ENCODE measurements at regions not wholly inside any gene's neighbourhood (a gene's known extent, or its start where the extent isn't known, plus 50 kb on each side); places are given as distances from the start of the nearest gene placed in this dataset.
"Not testable (repeated sequence)": the region's sequence is repeated elsewhere in the genome, so short reads cannot be mapped to it uniquely, and the experiment has no call there.

DNA sequence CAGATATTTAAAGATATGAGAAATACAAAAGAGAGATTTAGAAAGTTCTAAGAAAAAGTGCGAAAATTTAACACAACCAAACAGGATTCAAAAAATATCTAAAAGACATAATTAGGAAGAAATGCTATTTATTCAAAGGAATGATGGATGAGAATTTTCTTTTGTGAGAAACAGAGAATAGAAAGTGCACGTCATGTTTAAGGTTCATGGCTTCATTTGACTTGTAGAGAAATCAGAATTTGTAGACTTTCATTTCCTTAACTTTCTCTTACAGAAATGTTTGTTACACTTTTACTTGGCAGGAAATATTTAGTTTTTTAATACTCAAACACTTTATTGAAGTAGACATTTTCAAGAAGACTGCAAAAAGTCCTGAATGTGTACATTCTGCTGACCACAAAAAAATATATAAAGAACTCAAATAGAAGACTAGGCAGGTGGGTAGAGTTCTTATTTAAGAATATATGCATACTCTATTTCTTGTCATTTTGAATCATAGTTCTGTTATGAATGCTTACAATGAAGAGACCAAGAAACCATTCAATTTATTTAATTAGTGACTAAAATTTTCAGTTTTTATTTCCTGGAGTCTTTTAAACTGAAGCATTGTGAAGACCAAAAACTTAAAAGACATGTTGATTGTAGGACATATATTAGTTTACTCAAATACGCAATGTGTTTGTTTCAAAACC is 710.5 kb upstream of the HS3ST5 start:
- no peak for DNase-seq

DNA sequence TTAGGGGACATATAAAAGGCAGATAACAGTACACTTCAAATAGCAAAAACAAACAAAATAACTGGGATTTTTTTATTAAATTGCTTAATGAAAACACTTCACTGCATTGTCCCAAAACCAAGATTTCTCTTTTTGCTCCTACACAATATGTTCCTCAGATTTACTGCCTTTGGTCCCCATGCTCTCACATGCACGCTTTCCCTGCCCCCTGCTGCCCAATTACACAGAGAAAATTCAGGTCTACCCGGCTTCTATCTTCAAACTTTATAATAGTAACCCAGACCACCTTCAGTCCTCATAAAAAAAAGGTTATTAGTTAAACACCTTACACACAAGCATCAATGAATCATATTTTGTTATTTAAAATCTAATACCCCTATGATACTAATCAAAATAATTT is 673.8 kb upstream of the HS3ST5 start:
- DNase-seq: no peak

DNA sequence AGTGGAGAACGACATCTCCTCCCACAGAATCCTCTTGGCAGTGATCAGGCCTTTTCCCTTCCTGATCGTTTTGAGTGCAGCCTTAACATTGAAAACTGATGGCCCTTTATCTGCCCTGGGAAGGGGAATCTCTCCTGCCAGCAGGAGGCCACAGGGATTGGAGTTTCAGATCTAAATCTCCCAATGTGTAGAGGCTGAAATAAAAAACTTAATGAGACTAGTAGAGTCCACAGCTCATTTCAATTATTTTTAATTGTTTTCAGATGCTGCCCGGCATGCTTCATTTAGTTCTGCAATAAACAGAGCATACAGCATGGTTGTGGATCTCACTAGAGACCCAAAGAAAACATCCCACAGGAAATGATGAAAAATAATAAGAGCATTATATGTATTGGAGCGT is 662.2 kb upstream of the HS3ST5 start:
- DNase-seq: no peak

DNA sequence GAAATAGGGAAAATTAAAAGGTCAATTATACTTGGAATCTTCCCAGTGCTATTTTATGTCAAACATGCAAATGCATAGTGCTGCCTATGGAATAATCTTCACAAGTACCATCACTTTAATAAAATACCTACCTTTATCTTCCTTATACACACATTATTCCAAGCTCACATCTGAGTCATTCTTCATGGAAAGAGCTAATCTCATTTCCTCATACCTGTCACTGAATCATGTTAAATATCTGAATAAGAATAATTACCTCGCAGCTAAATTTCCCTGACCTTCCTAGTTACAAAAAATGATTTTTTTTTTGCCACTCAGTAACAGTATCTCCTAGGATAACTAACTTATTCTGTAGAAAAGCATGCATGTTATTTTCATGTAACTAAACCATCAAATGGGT is 661.4 kb upstream of the HS3ST5 start:
- no peak for DNase-seq

DNA sequence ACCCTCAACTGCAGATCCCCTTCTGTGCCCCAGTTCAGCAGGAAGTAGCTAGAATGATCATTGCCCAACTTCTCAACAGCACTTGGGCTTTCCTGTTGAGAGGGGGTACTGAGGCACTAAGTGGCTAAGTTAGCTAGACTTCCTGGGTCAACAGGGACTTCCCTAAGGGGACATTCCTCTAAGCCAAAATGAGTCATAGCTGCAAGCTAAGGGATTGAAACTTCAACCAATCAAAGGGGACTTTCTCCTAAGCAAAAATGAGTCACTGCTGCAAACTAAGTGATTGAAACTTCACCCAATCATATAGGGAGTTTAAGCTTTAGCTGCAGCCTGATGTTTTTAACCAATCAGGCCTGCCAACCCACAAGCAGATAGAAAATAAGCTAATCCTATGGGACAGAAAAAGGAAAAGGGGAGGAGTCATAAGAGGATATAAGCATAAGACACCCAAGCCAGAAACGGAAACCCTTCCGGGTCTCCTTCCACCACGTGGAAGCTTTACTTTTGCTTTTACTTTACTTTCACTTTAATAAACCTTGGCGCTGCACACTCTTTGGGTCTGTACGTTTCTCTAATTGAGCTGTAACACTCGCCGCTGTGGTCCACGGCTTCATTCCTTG is 659.0 kb upstream of the HS3ST5 start:
- no peak for DNase-seq

DNA sequence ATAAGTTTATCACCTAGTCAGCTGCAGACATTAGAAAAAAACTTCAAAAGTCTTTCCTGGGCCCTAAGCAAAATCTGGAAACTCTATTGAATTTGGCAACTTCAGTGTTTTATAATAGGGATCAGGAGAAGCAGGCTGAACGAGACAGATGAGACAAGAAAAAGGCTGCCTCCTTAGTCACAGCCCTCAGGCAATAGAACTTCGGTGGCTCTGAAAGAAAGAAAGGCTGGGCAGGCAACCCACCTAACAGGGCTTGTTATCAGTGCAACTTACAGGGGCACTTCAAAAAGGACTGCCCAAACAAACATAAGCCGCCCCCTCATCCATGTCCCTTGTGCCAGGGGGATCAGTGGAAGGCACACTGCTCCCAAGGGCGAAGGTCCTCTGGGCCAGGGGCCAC is 657.9 kb upstream of the HS3ST5 start:
- DNase-seq: no peak

DNA sequence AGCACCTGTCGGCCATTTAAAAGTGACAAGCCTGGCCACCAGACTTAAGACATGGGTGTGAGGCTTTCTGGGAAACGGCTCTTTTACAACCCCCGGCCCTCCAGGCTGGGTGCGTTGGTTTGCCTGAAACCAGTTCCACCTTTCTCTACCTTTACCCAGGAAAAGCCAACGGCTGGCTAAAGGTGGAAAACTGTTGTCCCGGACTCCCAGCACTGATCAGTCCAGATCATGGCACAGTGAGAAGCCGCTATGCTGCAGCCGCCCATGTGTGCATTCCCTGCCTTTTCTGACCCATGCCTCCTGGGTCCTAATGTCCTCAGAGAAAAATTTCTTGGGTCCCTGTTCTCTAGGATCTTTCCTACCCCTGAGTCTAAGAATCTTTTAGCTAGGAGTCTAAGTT is 655.7 kb upstream of the HS3ST5 start:
- no peak for DNase-seq

DNA sequence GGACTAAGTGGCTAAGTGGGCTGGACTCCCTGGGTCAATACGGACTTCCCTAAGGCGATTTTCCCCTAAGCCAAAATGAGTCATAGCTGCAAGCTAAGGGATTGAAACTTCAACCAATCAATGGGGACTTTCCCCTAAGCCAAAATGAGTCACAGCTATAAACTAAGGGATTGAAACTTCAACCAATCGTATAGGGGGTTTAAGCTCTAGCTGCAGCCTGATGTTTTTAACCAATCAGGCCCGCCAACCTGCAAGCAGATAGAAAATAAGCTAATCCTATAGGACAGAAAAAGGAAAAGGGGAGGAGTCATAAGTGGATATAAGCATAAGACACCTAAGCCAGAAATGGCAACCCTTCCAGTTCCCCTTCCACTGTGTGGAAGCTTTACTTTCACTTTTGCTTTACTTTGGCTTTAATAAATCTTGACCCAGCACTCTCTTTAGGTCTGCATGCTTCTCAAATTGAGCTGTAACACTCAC is 655.0 kb upstream of the HS3ST5 start:
- DNase-seq: no peak

DNA sequence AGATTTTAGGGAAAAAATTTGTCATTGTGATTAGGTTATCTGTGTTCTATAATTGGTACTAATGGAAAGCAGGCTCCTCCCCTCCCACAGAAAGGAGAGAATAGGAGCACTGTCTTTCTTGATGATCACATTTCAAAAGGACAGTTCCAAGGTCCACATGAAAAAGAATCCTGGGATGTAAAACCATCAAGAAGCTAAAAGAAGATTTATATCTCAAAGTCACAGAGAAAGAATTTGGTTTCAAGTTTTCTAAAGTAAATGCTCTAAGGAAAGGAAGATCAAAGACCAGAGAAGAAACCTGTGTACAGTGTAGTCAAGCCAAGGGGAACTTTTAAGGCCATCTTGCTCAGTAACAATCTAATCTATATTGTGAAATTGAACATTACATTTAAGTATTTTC is 652.7 kb upstream of the HS3ST5 start:
- DNase-seq: no peak

DNA sequence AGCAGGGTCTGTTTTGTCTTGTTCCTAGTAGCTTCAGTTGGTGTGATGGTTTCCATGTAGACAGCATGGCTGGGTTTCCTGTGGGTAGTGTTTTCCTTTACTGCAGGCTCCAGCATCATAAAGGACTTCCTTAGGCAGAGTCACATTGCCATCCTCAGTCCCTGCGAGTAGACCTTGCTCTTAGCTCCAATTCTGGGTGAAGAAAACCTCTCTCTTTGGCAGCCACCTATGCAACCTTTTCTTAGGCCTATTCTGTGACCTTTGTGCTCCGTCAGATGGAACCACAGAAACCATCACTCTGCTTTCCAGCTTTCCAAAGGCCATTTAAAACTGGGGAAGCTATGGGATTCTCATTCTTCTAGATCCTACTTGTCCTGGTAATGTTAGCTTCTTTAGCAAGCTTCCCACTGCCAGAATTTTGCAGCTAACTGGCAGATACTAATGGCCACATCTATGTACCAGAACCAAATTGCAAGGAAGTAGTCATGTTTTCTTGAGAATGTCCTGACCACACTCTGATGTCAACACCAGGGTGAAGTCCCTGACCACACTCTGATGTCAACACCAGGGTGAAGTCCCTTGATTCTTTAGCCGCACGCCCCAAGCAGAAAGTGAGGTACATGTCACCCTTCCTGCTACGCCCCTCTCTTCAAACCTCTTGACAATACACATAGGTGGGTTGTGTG is 646.6 kb upstream of the HS3ST5 start:
- no peak for DNase-seq

DNA sequence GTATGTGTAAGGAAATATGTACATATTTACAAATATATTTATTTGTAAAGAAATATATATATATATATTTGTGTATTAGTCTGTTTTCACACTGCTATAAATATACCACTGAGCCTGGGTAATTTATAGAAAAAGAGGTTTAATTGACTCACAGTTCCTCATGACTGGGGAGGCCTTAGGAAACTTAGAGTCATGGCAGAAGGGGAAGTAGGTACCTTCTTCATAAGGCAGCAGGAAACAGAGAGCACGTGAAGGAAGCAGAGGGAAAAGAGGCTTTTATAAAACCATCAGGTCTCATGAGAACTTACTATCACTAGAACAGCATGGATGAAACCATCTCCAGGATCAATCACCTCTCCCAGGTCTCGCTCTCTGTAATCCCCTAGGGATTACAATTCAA is 644.5 kb upstream of the HS3ST5 start:
- no peak for DNase-seq

DNA sequence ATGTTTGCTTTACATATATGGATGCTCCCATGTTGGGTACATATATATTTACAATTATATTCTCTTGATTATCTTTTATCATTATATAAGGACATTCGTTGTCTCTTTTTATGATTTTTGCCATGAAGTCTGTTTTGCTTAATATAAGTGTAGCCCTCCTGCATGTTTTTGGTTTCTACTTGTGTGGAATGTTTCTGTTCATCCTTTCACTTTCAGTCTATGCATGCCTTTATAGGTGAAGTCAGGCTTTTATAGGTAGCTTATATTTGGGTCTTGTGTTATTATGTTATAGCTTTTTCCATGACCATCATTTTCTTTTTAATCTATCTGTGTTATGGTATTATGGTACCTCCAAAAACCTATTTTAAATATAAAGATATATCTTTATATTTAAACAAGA is 612.5 kb upstream of the HS3ST5 start:
- DNase-seq: no peak

DNA sequence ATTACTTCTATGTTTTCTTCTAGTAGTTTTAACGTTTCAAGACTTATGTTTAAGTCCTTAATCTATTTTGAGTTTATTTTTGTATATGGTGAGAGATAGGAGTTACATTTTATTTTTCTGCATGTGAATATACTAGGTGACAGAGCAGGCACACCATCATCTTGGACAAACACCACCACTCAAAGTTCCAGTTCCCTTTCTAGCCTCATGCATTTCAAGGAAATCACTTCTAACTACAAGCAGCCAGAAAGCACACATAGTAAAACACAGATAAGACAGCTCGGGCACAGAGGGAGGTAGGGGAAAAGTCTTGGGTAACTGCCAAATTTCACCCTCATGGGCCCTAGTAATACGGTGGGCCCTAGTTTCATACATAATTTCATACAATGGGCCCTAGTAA is 609.4 kb upstream of the HS3ST5 start:
- no peak for DNase-seq

DNA sequence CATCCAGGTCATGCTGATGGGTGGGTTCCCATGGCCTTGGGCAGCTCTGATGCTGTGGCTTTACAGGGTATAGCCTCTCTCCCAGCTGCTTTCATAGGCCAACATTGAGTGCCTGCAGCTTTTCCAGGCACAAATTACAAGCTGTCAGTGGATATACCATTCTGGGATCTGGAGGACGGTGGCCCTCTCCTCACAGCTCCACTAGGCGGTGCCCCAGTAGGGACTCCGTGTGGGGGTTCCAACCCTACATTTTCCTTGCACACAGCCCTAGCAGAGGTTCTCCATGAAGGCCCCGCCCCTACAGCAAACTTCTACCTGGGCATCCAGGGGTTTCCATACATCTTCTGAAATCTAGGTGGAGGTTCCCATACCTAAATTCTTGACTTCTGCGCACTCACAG is 602.6 kb upstream of the HS3ST5 start:
- DNase-seq: no peak

DNA sequence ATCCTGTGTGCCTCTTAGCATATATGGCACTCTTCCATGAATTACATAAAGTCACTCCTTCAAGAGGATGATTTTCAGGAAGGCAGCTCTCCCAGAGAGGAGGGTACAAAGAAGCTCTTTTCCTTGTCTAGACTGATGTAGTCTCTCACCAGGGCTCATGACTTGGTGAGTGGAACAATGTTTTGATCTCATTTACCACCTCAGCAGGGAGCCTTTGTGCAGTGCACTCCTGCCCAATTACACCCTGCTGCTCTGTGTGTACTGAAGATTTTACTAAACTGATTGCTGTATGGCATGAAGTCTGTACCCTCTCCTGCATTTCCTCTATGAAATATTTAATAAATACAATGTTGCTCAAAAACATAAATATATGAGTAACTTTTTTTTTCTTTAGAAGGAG is 598.3 kb upstream of the HS3ST5 start:
- no peak for DNase-seq

DNA sequence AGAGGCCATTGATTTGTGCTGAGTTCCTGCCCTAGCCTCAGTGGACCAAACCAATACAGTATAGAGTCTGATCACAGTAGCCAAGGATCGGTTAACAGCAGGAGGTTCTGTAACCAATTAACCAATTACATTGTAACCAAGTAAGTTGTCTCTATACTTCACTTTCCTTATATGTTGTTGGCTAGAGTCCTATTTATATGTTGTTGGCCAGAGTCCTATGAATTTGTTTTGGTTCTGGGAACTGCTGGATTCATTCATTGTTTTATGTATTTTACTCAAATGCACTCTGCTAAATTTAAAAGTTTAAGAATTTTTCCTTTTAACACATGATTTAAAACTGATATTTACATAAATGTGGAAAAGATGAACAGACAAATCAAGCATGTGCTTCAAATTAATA is 597.4 kb upstream of the HS3ST5 start:
- no peak for DNase-seq

DNA sequence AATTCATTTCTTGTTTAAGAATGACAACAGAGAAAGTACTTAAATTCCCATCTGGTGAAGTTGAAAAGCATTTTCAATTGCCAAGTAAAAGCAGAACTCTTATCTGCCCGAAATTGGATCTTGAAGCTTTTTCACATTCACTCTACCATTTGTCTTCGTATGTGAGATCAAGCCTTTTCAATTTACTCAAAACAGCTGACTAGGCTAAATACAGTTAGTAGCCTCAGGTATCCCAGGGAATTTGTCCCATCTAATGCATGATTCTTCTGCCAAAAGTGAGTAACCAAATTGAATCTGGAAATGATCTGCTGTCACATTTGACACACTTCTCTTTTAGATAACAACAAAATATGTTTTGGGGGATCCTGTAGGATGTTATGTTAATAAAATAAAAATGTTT is 596.8 kb upstream of the HS3ST5 start:
- no peak for DNase-seq

DNA sequence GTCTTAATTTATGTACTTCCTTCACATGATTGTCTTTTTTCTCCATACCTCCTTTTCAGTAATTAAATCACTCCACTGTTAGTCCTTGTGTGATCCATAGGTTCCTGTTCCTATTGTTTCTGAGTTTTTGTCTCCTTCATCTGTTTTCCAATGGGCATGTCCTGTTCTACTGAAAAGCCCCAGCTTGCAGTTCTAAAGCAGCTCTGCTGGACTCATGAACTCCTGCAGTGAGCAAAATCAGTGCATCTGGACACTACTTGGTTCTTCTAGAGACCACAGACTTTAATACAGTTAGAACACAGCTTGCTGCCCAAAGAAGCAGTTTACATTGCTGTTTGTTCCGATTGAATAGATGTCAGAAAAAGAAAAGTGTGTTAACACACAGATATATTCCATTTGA is 593.3 kb upstream of the HS3ST5 start:
- DNase-seq: no peak

DNA sequence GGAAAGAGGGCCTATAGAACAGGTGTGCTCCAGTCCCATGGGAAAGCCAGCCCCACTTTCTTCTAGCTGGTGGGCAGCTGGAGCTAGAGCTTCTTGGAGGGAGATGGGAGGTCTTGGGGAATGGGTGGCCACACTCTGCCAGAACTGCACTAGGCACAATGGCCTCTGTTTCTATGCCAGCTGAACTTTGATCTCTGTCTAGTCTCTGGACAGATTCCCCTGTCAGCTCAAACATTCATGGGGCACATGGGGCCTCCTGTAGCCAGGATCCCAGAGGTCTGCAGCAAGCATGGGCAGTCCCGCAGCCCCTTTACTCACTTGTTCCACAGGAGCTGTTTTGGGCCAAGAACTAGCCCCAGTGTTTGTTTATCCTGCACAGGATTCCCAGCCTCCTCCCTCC is 591.3 kb upstream of the HS3ST5 start:
- no peak for DNase-seq

DNA sequence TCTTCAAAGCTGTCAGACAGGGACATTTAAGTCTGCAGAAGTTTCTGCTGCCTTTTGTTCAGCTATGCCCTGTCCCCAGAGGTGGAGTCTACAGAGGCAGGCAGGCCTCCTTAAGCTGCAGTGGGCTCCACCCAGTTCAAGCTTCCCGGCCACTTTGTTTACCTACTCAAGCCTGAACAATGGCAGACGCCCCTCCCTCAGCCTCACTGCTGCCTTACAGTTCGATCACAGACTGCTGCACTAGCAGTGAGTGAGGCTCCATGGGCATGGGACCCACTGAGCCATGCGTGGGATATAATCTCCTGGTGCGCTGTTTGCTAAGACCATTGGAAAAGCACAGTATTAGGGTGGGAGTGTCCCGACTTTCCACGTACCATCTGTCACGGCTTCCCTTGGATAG is 585.9 kb upstream of the HS3ST5 start:
- not testable (repeated sequence) for DNase-seq

DNA sequence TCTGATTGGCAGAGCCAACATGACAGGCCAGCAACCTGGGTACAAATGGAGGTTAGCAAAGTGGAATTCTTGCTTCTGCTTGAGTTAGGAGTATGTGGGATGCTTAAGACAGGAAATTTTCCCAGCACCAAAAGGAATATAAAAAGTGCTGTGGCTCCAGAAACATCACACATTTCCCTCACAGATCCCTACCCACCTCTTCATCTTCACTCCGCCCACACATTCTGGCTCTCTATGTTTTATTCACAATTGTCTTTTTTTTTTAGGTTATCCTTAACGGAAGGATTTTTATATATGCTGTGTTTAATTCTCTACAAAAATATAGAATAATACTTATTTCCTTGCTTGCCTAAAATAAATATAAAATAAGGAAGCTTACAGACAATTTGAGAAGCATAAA is 563.3 kb upstream of the HS3ST5 start:
- no peak for DNase-seq

DNA sequence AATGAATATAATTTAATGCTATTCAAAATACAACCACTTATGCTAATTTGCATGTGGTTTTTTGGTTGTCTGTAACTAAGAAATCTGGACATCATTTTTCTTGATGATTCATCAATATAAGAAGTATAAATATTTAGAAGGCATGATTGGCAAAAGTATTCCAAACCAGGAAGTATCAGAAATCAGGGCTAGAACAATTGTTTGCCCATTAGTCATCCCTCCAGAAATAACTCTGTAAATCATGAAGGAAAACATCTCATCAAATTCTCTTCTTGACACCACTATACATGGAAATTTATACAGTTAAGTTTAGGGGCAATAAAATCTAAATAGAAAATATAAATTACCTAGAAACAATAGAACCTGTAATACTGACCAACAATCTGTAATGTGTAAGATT is 554.7 kb upstream of the HS3ST5 start:
- no peak for DNase-seq

DNA sequence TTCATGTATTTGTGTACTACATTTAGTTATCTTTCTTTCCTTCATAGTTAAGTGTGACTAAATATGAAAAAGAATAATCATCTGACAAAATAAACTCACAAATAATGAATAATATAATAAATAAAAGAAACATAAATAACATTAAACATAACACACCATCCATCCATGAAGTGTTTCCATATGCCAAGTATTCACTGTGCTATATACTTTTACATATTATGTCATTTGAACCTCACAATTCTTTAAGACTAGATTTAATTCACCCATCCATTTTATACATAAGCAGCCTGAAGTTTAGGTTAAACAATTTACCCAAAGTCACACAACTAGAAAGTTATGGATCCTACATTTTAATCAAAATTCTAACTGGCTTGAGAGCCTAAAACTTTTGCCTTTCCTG is 549.4 kb upstream of the HS3ST5 start:
- DNase-seq: no peak

DNA sequence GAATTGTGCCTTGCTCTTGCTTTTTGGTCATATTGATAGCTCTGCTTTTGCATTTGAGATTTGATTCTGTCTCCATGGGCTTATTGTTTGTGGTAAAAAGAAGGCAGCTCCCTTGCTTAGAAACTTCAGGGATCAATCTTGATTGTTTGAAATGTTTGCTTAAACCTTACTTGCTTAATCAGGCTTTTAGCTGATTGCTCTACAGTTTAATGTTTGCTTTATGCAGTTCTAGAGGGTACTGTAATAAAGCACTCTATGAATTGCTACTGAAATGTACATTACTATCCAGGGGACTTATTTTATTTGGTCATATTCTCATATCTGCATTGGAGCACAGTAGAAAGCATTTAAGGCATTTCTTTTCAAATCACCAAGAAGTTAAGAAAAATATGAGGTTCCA is 545.4 kb upstream of the HS3ST5 start:
- no peak for DNase-seq
